GM13976 (cell line): ENCODE measurements at regions not wholly inside any gene's neighbourhood (a gene's known extent, or its start where the extent isn't known, plus 50 kb on each side); places are given as distances from the start of the nearest gene placed in this dataset.

ENCODE experiments used
- DNase-seq: peaks from one replicate; pipeline ENCODE4 v3.0.0; 2012; ENCODE audit warnings: low spot score
- CTCF ChIP-seq: IDR thresholded peaks from 2 replicates; pipeline ENCODE4 v1.5.1; 2012; ENCODE audit warnings: borderline replicate concordance, mild to moderate bottlenecking; ENCODE audit not compliant: insufficient read depth; ENCODE audit errors: extremely low read depth, missing control alignments, control extremely low read depth
- in situ Hi-C: fragments of 300-500 bp; cut with MboI; formaldehyde crosslinking; loops from one replicate; pipeline ENCODE4 v1.12.0; 2022; ENCODE audit warnings: low sequenced_read_pairs, mixed read lengths, inconsistent platforms; ENCODE audit not compliant: unreplicated experiment

- TF ChIP-seq CTCF: no peak
- DNase-seq: no peak
- in situ Hi-C loops: loop anchor here (10.0 kb wide), 1 partner anchor 109 kb away; no protein-coding TSS in a partner anchor
Measured at GRCh38 chr4:163663454-163664225, 169.2 kb downstream of the TMA16 start.

GRCh38 chr4:163665101-163665500, 170.6 kb downstream of the TMA16 start:
- no peak for TF ChIP-seq CTCF
- DNase-seq: no peak
- in situ Hi-C loops: loop anchor here (10.0 kb wide), 1 partner anchor 110 kb away; no protein-coding TSS in a partner anchor

- no peak for DNase-seq
- TF ChIP-seq CTCF: no peak
- in situ Hi-C loops: loop anchor here (10.0 kb wide), 1 partner anchor 111 kb away; no protein-coding TSS in a partner anchor
Measured at GRCh38 chr4:163665521-163666331, 171.2 kb downstream of the TMA16 start.

- TF ChIP-seq CTCF: no peak
- no peak for DNase-seq
- in situ Hi-C loops: loop anchor here (10.0 kb wide), 1 partner anchor 112 kb away; no protein-coding TSS in a partner anchor
Measured at GRCh38 chr4:163666332-163666873, 171.9 kb downstream of the TMA16 start.

- in situ Hi-C loops: no loop called here
- no peak for DNase-seq
Measured at GRCh38 chr4:163672751-163673150, 178.3 kb downstream of the TMA16 start.

More at GRCh38 chr4:163672751-163673150, 178.3 kb downstream of the TMA16 start:
- TF ChIP-seq CTCF: no peak
